HepG2 (cell line): ENCODE measurements at regions not wholly inside any gene's neighbourhood (a gene's known extent, or its start where the extent isn't known, plus 50 kb on each side); places are given as distances from the start of the nearest gene placed in this dataset.

Experiments used
- ATAC-seq: fragments of 200-7000 bp; cut with Tn5 transposase; 3 replicates; pipeline ENCODE4 v1.9.1; 2020; ENCODE audit warnings: mild to moderate bottlenecking, moderate library complexity
- BruUV-seq: library from RNA; stranded (reverse); fragments of 400-500 nt; replicated peaks from 2 replicates; lab custom pipeline; 2021; lab: Mats Ljungman, UMichigan
- CTCF ChIA-PET: fragments of 300-600 bp; formaldehyde crosslinking; extraction: SDS; loops from one replicate; lab custom pipeline; 2021; ENCODE audit warnings: low total read pairs, inconsistent platforms, low intra/inter-chr PET ratio; lab: Yijun Ruan, JAX
- POLR2A ChIA-PET: fragments of 350-600 bp; sonication (Branson Sonifier 250); formaldehyde crosslinking; loops from one replicate; lab custom pipeline; 2020; ENCODE audit warnings: antibody characterized with exemption, inconsistent platforms; lab: Yijun Ruan, JAX
- DNase-seq: peaks from one replicate; pipeline ENCODE4 v3.0.0-alpha.2; 2015; ENCODE audit warnings: low spot score
- FAIRE-seq: peaks from 3 replicates; lab custom pipeline; 2011; peaks lifted over from hg19 to GRCh38; lab: Jason Lieb, UNC
- H2AFZ ChIP-seq: one replicate; pipeline ENCODE4 v1.6.1; 2011; ENCODE audit warnings: low read length, inconsistent platforms
- H3K27ac ChIP-seq: fragments of 300-600 bp; 3 replicates; pipeline ENCODE4 v1.8.0; 2011; ENCODE audit warnings: mixed run types, mild to moderate bottlenecking, mixed read lengths, low read length, inconsistent platforms; ENCODE audit not compliant: insufficient read depth; ENCODE audit errors: extremely low read length
- H3K27me3 ChIP-seq, 2 experiments: fragments of 200-600 bp in 1 of 2; 2 replicates in 1 of 2; 3 replicates in 1 of 2; pipeline versions ENCODE4 v1.6.0 to v1.8.0; 2011; ENCODE audit warnings: low read length in 2 of 2, mild to moderate bottlenecking in 2 of 2, moderate library complexity in 2 of 2, inconsistent platforms in 1 of 2; ENCODE audit not compliant: insufficient read depth in 2 of 2, control insufficient read depth in 1 of 2
- H3K36me3 ChIP-seq, 2 experiments: fragments of 200-600 bp in 1 of 2; replicated peaks in 1 of 2; 2 replicates in 1 of 2; 3 replicates in 1 of 2; pipeline versions ENCODE4 v1.5.1 to v1.8.0; 2011; ENCODE audit warnings: low read length in 2 of 2, inconsistent platforms in 1 of 2; ENCODE audit not compliant: insufficient read depth in 2 of 2, control insufficient read depth in 1 of 2
- H3K4me1 ChIP-seq: 2 replicates; pipeline ENCODE4 v1.5.1; 2012; ENCODE audit warnings: low read length, inconsistent platforms; ENCODE audit not compliant: insufficient read depth
- H3K4me2 ChIP-seq: 2 replicates; pipeline ENCODE4 v1.6.0; 2011; ENCODE audit warnings: low read depth, low read length, inconsistent platforms
- H3K4me3 ChIP-seq, 3 experiments: fragments of 200-600 bp in 1 of 3; sonication (generic), shearing (Covaris generic) in 1 of 3; replicated peaks in 1 of 3; 2 replicates each; pipeline ENCODE4 v1.5.1; 2011 to 2016; ENCODE audit warnings: low read length in 3 of 3, inconsistent platforms in 2 of 3, low read depth in 2 of 3, mild to moderate bottlenecking in 2 of 3, control low read depth in 1 of 3, mixed read lengths in 1 of 3; ENCODE audit not compliant: insufficient read depth in 1 of 3
- H3K79me2 ChIP-seq: one replicate; pipeline ENCODE4 v1.6.1; 2011; ENCODE audit warnings: low read length, inconsistent platforms; ENCODE audit not compliant: insufficient read depth
- H3K9ac ChIP-seq: 2 replicates; pipeline ENCODE4 v1.6.0; 2011; ENCODE audit warnings: mild to moderate bottlenecking, low read depth, low read length, inconsistent platforms; ENCODE audit not compliant: insufficient read depth
- H3K9me3 ChIP-seq: 2 replicates; pipeline ENCODE4 v1.5.1; 2012; ENCODE audit warnings: mild to moderate bottlenecking, low read length
- H4K20me1 ChIP-seq: 2 replicates; pipeline ENCODE4 v1.6.0; 2011; ENCODE audit warnings: inconsistent platforms, mild to moderate bottlenecking, low read length, moderate library complexity; ENCODE audit not compliant: insufficient read depth
- BRCA1 ChIP-seq: sonication (generic); formaldehyde crosslinking; IDR thresholded peaks from 2 replicates; pipeline ENCODE4 v1.4.0; 2020; ENCODE audit warnings: missing genetic modification reagents
- EZH2 ChIP-seq: conservative IDR thresholded peaks from 2 replicates; pipeline ENCODE4 v1.6.1; 2012; ENCODE audit warnings: mild to moderate bottlenecking, low read depth, low read length, moderate library complexity
- HHEX ChIP-seq: IDR thresholded peaks from 2 replicates; pipeline ENCODE4 v1.6.1; 2016; ENCODE audit warnings: control low read depth
- HMG20B ChIP-seq: conservative IDR thresholded peaks from 2 replicates; pipeline ENCODE4 v1.6.1; 2016; ENCODE audit warnings: missing genetic modification reagents, missing compliant biosample characterization
- HOXA3 ChIP-seq: sonication (generic); formaldehyde crosslinking; IDR thresholded peaks from 2 replicates; pipeline ENCODE4 v1.5.0; 2020; ENCODE audit warnings: missing genetic modification reagents
- IKZF4 ChIP-seq: sonication (generic); formaldehyde crosslinking; IDR thresholded peaks from 2 replicates; pipeline ENCODE4 v1.5.1; 2020; ENCODE audit warnings: borderline replicate concordance, mild to moderate bottlenecking, low read depth, missing genetic modification reagents; ENCODE audit errors: not compliant biosample characterization
- RBFOX2 ChIP-seq: fragments of 200-400 bp; formaldehyde crosslinking; IDR thresholded peaks from 2 replicates; pipeline ENCODE4 v1.6.1; 2017; ENCODE audit warnings: low read depth, mild to moderate bottlenecking, low read length
- SMYD3 ChIP-seq: sonication (generic); formaldehyde crosslinking; IDR thresholded peaks from 2 replicates; pipeline ENCODE4 v1.8.1; 2023; ENCODE audit warnings: mild to moderate bottlenecking, missing genetic modification reagents
- SPEN ChIP-seq: sonication (generic); formaldehyde crosslinking; IDR thresholded peaks from 2 replicates; pipeline ENCODE4 v1.5.1; 2020; ENCODE audit warnings: low read depth, mild to moderate bottlenecking, missing genetic modification reagents
- THAP9 ChIP-seq: sonication (generic); formaldehyde crosslinking; IDR thresholded peaks from 2 replicates; pipeline ENCODE4; 2020; ENCODE audit warnings: missing genetic modification reagents, mild to moderate bottlenecking, borderline replicate concordance
- ZC3H13 ChIP-seq: sonication (generic); formaldehyde crosslinking; IDR thresholded peaks from 2 replicates; pipeline ENCODE4 v1.8.1; 2023; ENCODE audit warnings: mild to moderate bottlenecking, missing genetic modification reagents, moderate library complexity
- ZFP36L1 ChIP-seq: sonication (generic); formaldehyde crosslinking; IDR thresholded peaks from 2 replicates; pipeline ENCODE4 v1.8.0; 2022; ENCODE audit warnings: mild to moderate bottlenecking, missing genetic modification reagents, moderate library complexity
- ZNF207 ChIP-seq: fragments of 450-650 bp; IDR thresholded peaks from 2 replicates; pipeline ENCODE4 v1.6.1; 2016; ENCODE audit warnings: antibody characterized with exemption, borderline replicate concordance
- ZNF501 ChIP-seq: sonication (generic); formaldehyde crosslinking; IDR thresholded peaks from 2 replicates; pipeline ENCODE4 v1.5.1; 2020; ENCODE audit warnings: mild to moderate bottlenecking, moderate library complexity, missing genetic modification reagents
- ZNF552 ChIP-seq: sonication (generic); formaldehyde crosslinking; IDR thresholded peaks from 2 replicates; pipeline ENCODE4 v1.9.0; 2022; ENCODE audit warnings: missing genetic modification reagents, mild to moderate bottlenecking, borderline replicate concordance
- WGBS: methylation state at CpG from one replicate; pipeline ENCODE4 v1.1.6; 2017; ENCODE audit warnings: low lambda C conversion rate; 5-methylcytosine and 5-hydroxymethylcytosine counted together
- in situ Hi-C: cut with HindIII; loops from 2 replicates; pipeline ENCODE4 v1.10.0; 2017; ENCODE audit warnings: low pct_unique_long_range_greater_than_20kb; ENCODE audit not compliant: extremely low pct_ligation_motif_present
- intact Hi-C: fragments of 100-400 bp; cut with micrococcal nuclease; formaldehyde crosslinking; loops from one replicate; pipeline ENCODE4 v1.10.0; 2022; ENCODE audit not compliant: unreplicated experiment
- TF ChIP-seq, protein P1 (sequence below): sonication (generic); formaldehyde crosslinking; IDR thresholded peaks from 2 replicates; pipeline ENCODE4 v1.4.0; 2020; ENCODE audit warnings: missing genetic modification reagents
- TF ChIP-seq, protein P2 (sequence below): sonication (generic); formaldehyde crosslinking; IDR thresholded peaks from 2 replicates; pipeline ENCODE4 v1.4.0; 2020; ENCODE audit warnings: missing genetic modification reagents, borderline replicate concordance

GRCh38 chr5:53792338-53792737 is 231.9 kb downstream of the NDUFS4 start:
- no peaks in the 10 kb centered on the region for H3K9me3 ChIP-seq
- DNase-seq: no peak
- BruUV-seq: no TSS peak
- no peak overlapping the region for H3K4me2 ChIP-seq
- H3K79me2 ChIP-seq: no peaks in the 10 kb centered on the region
- H3K4me1 ChIP-seq: no peaks in the 10 kb centered on the region
- H2AFZ ChIP-seq: no peak overlapping the region
- no peaks in the 10 kb centered on the region for H4K20me1 ChIP-seq
- H3K4me3 ChIP-seq: no peak overlapping the region
- ATAC-seq: no peak
- POLR2A ChIA-PET: no interaction called here
- no peaks in the 10 kb centered on the region for H3K36me3 ChIP-seq
- no peak for FAIRE-seq
- CTCF ChIA-PET: no interaction called here
- H3K27me3 ChIP-seq: no peaks in the 10 kb centered on the region; a peak in 1 of 5 replicates
- intact Hi-C loops (no loop called here), in situ Hi-C loops (no loop called here)
- no peak overlapping the region for H3K27ac ChIP-seq
- no peak overlapping the region for H3K9ac ChIP-seq
- WGBS: 40% methylated on average over 2 of the region's 2 CpGs
- no peak for TF ChIP-seq ZFP36L1 (CRISPR knock-in tag)
- TF ChIP-seq, protein P1, sequence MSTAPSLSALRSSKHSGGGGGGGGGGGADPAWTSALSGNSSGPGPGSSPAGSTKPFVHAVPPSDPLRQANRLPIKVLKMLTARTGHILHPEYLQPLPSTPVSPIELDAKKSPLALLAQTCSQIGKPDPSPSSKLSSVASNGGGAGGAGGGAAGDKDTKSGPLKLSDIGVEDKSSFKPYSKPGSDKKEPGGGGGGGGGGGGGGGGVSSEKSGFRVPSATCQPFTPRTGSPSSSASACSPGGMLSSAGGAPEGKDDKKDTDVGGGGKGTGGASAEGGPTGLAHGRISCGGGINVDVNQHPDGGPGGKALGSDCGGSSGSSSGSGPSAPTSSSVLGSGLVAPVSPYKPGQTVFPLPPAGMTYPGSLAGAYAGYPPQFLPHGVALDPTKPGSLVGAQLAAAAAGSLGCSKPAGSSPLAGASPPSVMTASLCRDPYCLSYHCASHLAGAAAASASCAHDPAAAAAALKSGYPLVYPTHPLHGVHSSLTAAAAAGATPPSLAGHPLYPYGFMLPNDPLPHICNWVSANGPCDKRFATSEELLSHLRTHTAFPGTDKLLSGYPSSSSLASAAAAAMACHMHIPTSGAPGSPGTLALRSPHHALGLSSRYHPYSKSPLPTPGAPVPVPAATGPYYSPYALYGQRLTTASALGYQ (CRISPR knock-in tag): no peak
- TF ChIP-seq ZNF207: no peak
- no peak for TF ChIP-seq IKZF4 (CRISPR knock-in tag)
- TF ChIP-seq, protein P2, sequence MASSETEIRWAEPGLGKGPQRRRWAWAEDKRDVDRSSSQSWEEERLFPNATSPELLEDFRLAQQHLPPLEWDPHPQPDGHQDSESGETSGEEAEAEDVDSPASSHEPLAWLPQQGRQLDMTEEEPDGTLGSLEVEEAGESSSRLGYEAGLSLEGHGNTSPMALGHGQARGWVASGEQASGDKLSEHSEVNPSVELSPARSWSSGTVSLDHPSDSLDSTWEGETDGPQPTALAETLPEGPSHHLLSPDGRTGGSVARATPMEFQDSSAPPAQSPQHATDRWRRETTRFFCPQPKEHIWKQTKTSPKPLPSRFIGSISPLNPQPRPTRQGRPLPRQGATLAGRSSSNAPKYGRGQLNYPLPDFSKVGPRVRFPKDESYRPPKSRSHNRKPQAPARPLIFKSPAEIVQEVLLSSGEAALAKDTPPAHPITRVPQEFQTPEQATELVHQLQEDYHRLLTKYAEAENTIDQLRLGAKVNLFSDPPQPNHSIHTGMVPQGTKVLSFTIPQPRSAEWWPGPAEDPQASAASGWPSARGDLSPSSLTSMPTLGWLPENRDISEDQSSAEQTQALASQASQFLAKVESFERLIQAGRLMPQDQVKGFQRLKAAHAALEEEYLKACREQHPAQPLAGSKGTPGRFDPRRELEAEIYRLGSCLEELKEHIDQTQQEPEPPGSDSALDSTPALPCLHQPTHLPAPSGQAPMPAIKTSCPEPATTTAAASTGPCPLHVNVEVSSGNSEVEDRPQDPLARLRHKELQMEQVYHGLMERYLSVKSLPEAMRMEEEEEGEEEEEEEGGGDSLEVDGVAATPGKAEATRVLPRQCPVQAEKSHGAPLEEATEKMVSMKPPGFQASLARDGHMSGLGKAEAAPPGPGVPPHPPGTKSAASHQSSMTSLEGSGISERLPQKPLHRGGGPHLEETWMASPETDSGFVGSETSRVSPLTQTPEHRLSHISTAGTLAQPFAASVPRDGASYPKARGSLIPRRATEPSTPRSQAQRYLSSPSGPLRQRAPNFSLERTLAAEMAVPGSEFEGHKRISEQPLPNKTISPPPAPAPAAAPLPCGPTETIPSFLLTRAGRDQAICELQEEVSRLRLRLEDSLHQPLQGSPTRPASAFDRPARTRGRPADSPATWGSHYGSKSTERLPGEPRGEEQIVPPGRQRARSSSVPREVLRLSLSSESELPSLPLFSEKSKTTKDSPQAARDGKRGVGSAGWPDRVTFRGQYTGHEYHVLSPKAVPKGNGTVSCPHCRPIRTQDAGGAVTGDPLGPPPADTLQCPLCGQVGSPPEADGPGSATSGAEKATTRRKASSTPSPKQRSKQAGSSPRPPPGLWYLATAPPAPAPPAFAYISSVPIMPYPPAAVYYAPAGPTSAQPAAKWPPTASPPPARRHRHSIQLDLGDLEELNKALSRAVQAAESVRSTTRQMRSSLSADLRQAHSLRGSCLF (CRISPR knock-in tag): no peak
- TF ChIP-seq ZNF501 (CRISPR knock-in tag): no peak
- TF ChIP-seq BRCA1: no peak
- no peak for TF ChIP-seq THAP9 (CRISPR knock-in tag)
- TF ChIP-seq SPEN (CRISPR knock-in tag): no peak
- no peak for TF ChIP-seq HHEX
- TF ChIP-seq HMG20B: no peak
- TF ChIP-seq EZH2: no peak
- TF ChIP-seq SMYD3 (CRISPR knock-in tag): no peak
- no peak for TF ChIP-seq ZC3H13
- no peak for TF ChIP-seq ZNF552
- no peak for TF ChIP-seq HOXA3
- no peak for TF ChIP-seq RBFOX2
